H9 (cell line): ENCODE measurements at regions not wholly inside any gene's neighbourhood (a gene's known extent, or its start where the extent isn't known, plus 50 kb on each side); places are given as distances from the start of the nearest gene placed in this dataset.

Experiments
- DNase-seq: peaks from one replicate; pipeline ENCODE4 v3.0.0-alpha.2; 2017
- H2AFZ ChIP-seq: one replicate; pipeline ENCODE4 v1.6.1; 2013; ENCODE audit warnings: mild to moderate bottlenecking, low read length, control low read depth, moderate library complexity
- H2AK5ac ChIP-seq: 2 replicates; pipeline ENCODE4 v1.6.1; 2013; ENCODE audit warnings: low read length, control low read depth, mixed read lengths; ENCODE audit not compliant: insufficient read length
- H2BK120ac ChIP-seq: one replicate; pipeline ENCODE4 v1.6.1; 2013; ENCODE audit warnings: low read depth, mild to moderate bottlenecking, low read length, control low read depth, inconsistent platforms; ENCODE audit not compliant: poor library complexity, severe bottlenecking
- H2BK12ac ChIP-seq: 2 replicates; pipeline ENCODE4 v1.6.1; 2013; ENCODE audit warnings: low read length, control low read depth, mixed read lengths, low read depth; ENCODE audit not compliant: insufficient read length
- H2BK15ac ChIP-seq: 2 replicates; pipeline ENCODE4 v1.6.1; 2013; ENCODE audit warnings: low read depth, low read length, control low read depth
- H2BK20ac ChIP-seq: one replicate; pipeline ENCODE4 v1.6.1; 2013; ENCODE audit warnings: low read depth, mild to moderate bottlenecking, low read length, control low read depth, inconsistent platforms; ENCODE audit not compliant: poor library complexity, severe bottlenecking
- H2BK5ac ChIP-seq: 2 replicates; pipeline ENCODE4 v1.6.1; 2013; ENCODE audit warnings: low read length, control low read depth, mixed read lengths; ENCODE audit not compliant: insufficient read length
- H3K14ac ChIP-seq: 2 replicates; pipeline ENCODE4 v1.6.1; 2013; ENCODE audit warnings: low read length, control low read depth; ENCODE audit not compliant: insufficient read depth
- H3K18ac ChIP-seq: 2 replicates; pipeline ENCODE4 v1.6.1; 2013; ENCODE audit warnings: low read depth, mild to moderate bottlenecking, mixed read lengths, low read length, control low read depth; ENCODE audit not compliant: insufficient read length
- H3K23ac ChIP-seq: 2 replicates; pipeline ENCODE4 v1.6.1; 2013; ENCODE audit warnings: low read length, control low read depth, mixed read lengths, low read depth; ENCODE audit not compliant: insufficient read length
- H3K23me2 ChIP-seq: 2 replicates; pipeline ENCODE4 v1.6.1; 2013; ENCODE audit warnings: low read depth, mild to moderate bottlenecking, mixed read lengths, low read length, control low read depth; ENCODE audit not compliant: insufficient read length, poor library complexity, severe bottlenecking
- H3K27ac ChIP-seq: 2 replicates; pipeline ENCODE4 v1.5.1; 2013; ENCODE audit warnings: low read length, control low read depth, mixed read lengths, low read depth; ENCODE audit not compliant: insufficient read length
- H3K27me3 ChIP-seq: 2 replicates; pipeline ENCODE4 v1.6.1; 2013; ENCODE audit warnings: low read length, control low read depth, inconsistent platforms; ENCODE audit not compliant: insufficient read depth
- H3K4ac ChIP-seq: 2 replicates; pipeline ENCODE4 v1.6.1; 2013; ENCODE audit warnings: low read depth, mild to moderate bottlenecking, control low read depth, inconsistent platforms, low read length, moderate library complexity
- H3K4me1 ChIP-seq: 2 replicates; pipeline ENCODE4 v1.6.1; 2013; ENCODE audit warnings: low read length, control low read depth, inconsistent platforms; ENCODE audit not compliant: insufficient read depth
- H3K4me2 ChIP-seq: 2 replicates; pipeline ENCODE4 v1.6.1; 2013; ENCODE audit warnings: low read length, control low read depth, mixed read lengths; ENCODE audit not compliant: insufficient read length, insufficient read depth
- H3K56ac ChIP-seq: 2 replicates; pipeline ENCODE4 v1.6.1; 2013; ENCODE audit warnings: low read depth, mild to moderate bottlenecking, mixed read lengths, low read length, control low read depth; ENCODE audit not compliant: insufficient read length
- H3K79me1 ChIP-seq: 2 replicates; pipeline ENCODE4 v1.6.1; 2013; ENCODE audit warnings: low read depth, mild to moderate bottlenecking, moderate library complexity, low read length, control low read depth, inconsistent platforms; ENCODE audit not compliant: insufficient read depth, poor library complexity, severe bottlenecking
- H3K79me2 ChIP-seq: 2 replicates; pipeline ENCODE4 v1.6.1; 2013; ENCODE audit warnings: low read length, control low read depth, inconsistent platforms; ENCODE audit not compliant: insufficient read depth
- H3K9ac ChIP-seq: 2 replicates; pipeline ENCODE4 v1.6.1; 2013; ENCODE audit warnings: low read length, control low read depth, mixed read lengths; ENCODE audit not compliant: insufficient read length; ENCODE audit errors: extremely low read depth
- H3K9me3 ChIP-seq: one replicate; pipeline ENCODE4 v1.6.1; 2013; ENCODE audit warnings: low read depth, low read length, inconsistent platforms; ENCODE audit not compliant: control insufficient read depth
- H3T11ph ChIP-seq: one replicate; pipeline ENCODE4 v1.6.1; 2013; ENCODE audit warnings: mild to moderate bottlenecking, low read length, control low read depth, inconsistent platforms
- H4K20me1 ChIP-seq: one replicate; pipeline ENCODE4 v1.6.1; 2013; ENCODE audit not compliant: control insufficient read depth, insufficient read length, insufficient read depth
- H4K5ac ChIP-seq: 2 replicates; pipeline ENCODE4 v1.6.1; 2013; ENCODE audit warnings: low read depth, mild to moderate bottlenecking, mixed read lengths, low read length, control low read depth; ENCODE audit not compliant: insufficient read length
- H4K8ac ChIP-seq: replicated peaks from 2 replicates; pipeline ENCODE4 v1.6.1; 2013; ENCODE audit warnings: low read length, control low read depth, mixed read lengths, low read depth; ENCODE audit not compliant: insufficient read length
- H4K91ac ChIP-seq: 2 replicates; pipeline ENCODE4 v1.6.1; 2013; ENCODE audit warnings: low read depth, mild to moderate bottlenecking, moderate library complexity, mixed read lengths, low read length, control low read depth; ENCODE audit not compliant: insufficient read length
- H3K27ac Mint-ChIP-seq, 3 experiments: 2 replicates in 2 of 3; 3 replicates in 1 of 3; pipeline ENCODE4 v1.8.0; 2020 to 2021; ENCODE audit warnings: mixed read lengths in 3 of 3, mild to moderate bottlenecking in 1 of 3, moderate library complexity in 1 of 3
- H3K27me3 Mint-ChIP-seq: 2 replicates; pipeline ENCODE4 v1.8.0; 2021; ENCODE audit warnings: low read depth, mild to moderate bottlenecking, moderate library complexity, mixed read lengths
- H3K36me3 Mint-ChIP-seq, 3 experiments: 2 replicates in 2 of 3; 3 replicates in 1 of 3; pipeline ENCODE4 v1.8.0; 2020 to 2021; ENCODE audit warnings: low read depth in 3 of 3, mixed read lengths in 3 of 3; ENCODE audit not compliant: insufficient read depth in 1 of 3
- H3K4me1 Mint-ChIP-seq, 2 experiments: 2 replicates each; pipeline ENCODE4 v1.8.0; 2020; ENCODE audit warnings: mixed read lengths in 2 of 2
- H3K4me3 Mint-ChIP-seq, 2 experiments: 2 replicates in 1 of 2; 3 replicates in 1 of 2; pipeline ENCODE4 v1.8.0; 2020 to 2021; ENCODE audit warnings: mild to moderate bottlenecking in 2 of 2, mixed read lengths in 2 of 2, moderate library complexity in 1 of 2
- H3K9me3 Mint-ChIP-seq, 2 experiments: 2 replicates in 1 of 2; 3 replicates in 1 of 2; pipeline ENCODE4 v1.8.0; 2020; ENCODE audit warnings: mild to moderate bottlenecking in 2 of 2, mixed read lengths in 2 of 2, moderate library complexity in 1 of 2
- WGBS: extraction: QIAGEN DNeasy Blood & Tissue Kit; methylation state at CpG from one replicate; pipeline ENCODE4 v1.1.7; 2013; ENCODE audit warnings: missing lambda C conversion rate, low lambda C conversion rate, mixed read lengths; ENCODE audit not compliant: insufficient read length; ENCODE audit errors: extremely low coverage; 5-methylcytosine and 5-hydroxymethylcytosine counted together
- TF ChIP-seq, protein P1 (sequence below): fragments of 200-600 bp; sonication (generic); conservative IDR thresholded peaks from 3 replicates; pipeline ENCODE4 v1.8.0; 2021; ENCODE audit warnings: antibody characterized with exemption, mild to moderate bottlenecking

- Histone ChIP-seq H2BK5ac (no peak overlapping the region), H4K8ac (no peak overlapping the region), H2BK12ac (no peak overlapping the region), H3K23ac (no peak overlapping the region), H3K4me1 (peaks cover 3% of the 10 kb centered on the region; the same call in 1 of the 2 replicates), H2BK120ac (no peak overlapping the region), H3K27me3 (no peaks in the 10 kb centered on the region), H4K20me1 (no peaks in the 10 kb centered on the region), H3K18ac (no peak overlapping the region), H3K56ac (no peak overlapping the region), H2BK15ac (no peak overlapping the region), H3K79me1 (no peaks in the 10 kb centered on the region), H3K9ac (no peak overlapping the region), H3K4ac (no peak overlapping the region), H4K91ac (no peak overlapping the region), H3K4me2 (no peak overlapping the region), H4K5ac (no peak overlapping the region), H2AFZ (no peak overlapping the region), H2AK5ac (no peak overlapping the region), H3K23me2 (no peaks in the 10 kb centered on the region), H3T11ph (no peak overlapping the region), H3K9me3 (no peaks in the 10 kb centered on the region), H3K79me2 (no peaks in the 10 kb centered on the region), H3K14ac (no peak overlapping the region), H2BK20ac (no peak overlapping the region), H3K27ac (no peak overlapping the region)
- H3K9me3 Mint-ChIP-seq = no peaks in the 10 kb centered on the region
- TF ChIP-seq, protein P1, sequence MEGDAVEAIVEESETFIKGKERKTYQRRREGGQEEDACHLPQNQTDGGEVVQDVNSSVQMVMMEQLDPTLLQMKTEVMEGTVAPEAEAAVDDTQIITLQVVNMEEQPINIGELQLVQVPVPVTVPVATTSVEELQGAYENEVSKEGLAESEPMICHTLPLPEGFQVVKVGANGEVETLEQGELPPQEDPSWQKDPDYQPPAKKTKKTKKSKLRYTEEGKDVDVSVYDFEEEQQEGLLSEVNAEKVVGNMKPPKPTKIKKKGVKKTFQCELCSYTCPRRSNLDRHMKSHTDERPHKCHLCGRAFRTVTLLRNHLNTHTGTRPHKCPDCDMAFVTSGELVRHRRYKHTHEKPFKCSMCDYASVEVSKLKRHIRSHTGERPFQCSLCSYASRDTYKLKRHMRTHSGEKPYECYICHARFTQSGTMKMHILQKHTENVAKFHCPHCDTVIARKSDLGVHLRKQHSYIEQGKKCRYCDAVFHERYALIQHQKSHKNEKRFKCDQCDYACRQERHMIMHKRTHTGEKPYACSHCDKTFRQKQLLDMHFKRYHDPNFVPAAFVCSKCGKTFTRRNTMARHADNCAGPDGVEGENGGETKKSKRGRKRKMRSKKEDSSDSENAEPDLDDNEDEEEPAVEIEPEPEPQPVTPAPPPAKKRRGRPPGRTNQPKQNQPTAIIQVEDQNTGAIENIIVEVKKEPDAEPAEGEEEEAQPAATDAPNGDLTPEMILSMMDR = no peak
- H3K27ac Mint-ChIP-seq = no peak overlapping the region
- no CpG with 5 or more reads among the region's 3 CpGs for WGBS
- H3K36me3 Mint-ChIP-seq = no peaks in the 10 kb centered on the region
- H3K27me3 Mint-ChIP-seq = no peaks in the 10 kb centered on the region
- H3K4me3 Mint-ChIP-seq = no peak overlapping the region
- no peak for DNase-seq
- peaks cover 12 to 14% of the 10 kb centered on the region in 2 experiments for H3K4me1 Mint-ChIP-seq
These were observed 264.0 kb downstream of the SKAP2 start for GRCh38 chr7:26600411-26600810.
